Trophoblast cell (in vitro differentiated cells and primary cell): ENCODE measurements at regions not wholly inside any gene's neighbourhood (a gene's known extent, or its start where the extent isn't known, plus 50 kb on each side); places are given as distances from the start of the nearest gene placed in this dataset.

Experiments
- DNase-seq, 2 donors: peaks; one replicate each; pipeline ENCODE4 v3.0.0-alpha.2; 2016
- H2AFZ ChIP-seq: 2 replicates; pipeline ENCODE4 v1.6.1; 2013; ENCODE audit warnings: low read length, moderate library complexity, mild to moderate bottlenecking; ENCODE audit not compliant: insufficient read depth, poor library complexity
- H2AK5ac ChIP-seq: 2 replicates; pipeline ENCODE4 v1.6.1; 2013; ENCODE audit warnings: mild to moderate bottlenecking, low read length
- H2BK120ac ChIP-seq: 2 replicates; pipeline ENCODE4 v1.6.1; 2013; ENCODE audit warnings: low read length, mild to moderate bottlenecking, moderate library complexity; ENCODE audit not compliant: insufficient read depth, poor library complexity
- H2BK12ac ChIP-seq: 2 replicates; pipeline ENCODE4 v1.6.1; 2013; ENCODE audit warnings: mild to moderate bottlenecking, low read length, moderate library complexity
- H2BK5ac ChIP-seq: 2 replicates; pipeline ENCODE4 v1.6.1; 2013; ENCODE audit warnings: low read length, low read depth, moderate library complexity, mild to moderate bottlenecking; ENCODE audit not compliant: poor library complexity
- H3K14ac ChIP-seq: 2 replicates; pipeline ENCODE4 v1.6.1; 2013; ENCODE audit warnings: mild to moderate bottlenecking, low read length
- H3K18ac ChIP-seq: 2 replicates; pipeline ENCODE4 v1.6.1; 2013; ENCODE audit warnings: mild to moderate bottlenecking, low read length
- H3K23ac ChIP-seq: 2 replicates; pipeline ENCODE4 v1.6.1; 2013; ENCODE audit warnings: low read length
- H3K27ac ChIP-seq: 2 replicates; pipeline ENCODE4 v1.5.1; 2013; ENCODE audit warnings: low read depth, mild to moderate bottlenecking, inconsistent platforms, low read length, moderate library complexity
- H3K27me3 ChIP-seq: 2 replicates; pipeline ENCODE4 v1.6.1; 2013; ENCODE audit warnings: inconsistent platforms, mild to moderate bottlenecking, low read length, moderate library complexity; ENCODE audit not compliant: insufficient read depth
- H3K36me3 ChIP-seq, 2 experiments: 1 replicate in 1 of 2; 2 replicates in 1 of 2; pipeline ENCODE4 v1.6.1; 2013; ENCODE audit warnings: low read length in 2 of 2, mild to moderate bottlenecking in 2 of 2, moderate library complexity in 1 of 2; ENCODE audit not compliant: insufficient read depth in 2 of 2, control insufficient read depth in 1 of 2
- H3K4ac ChIP-seq: 2 replicates; pipeline ENCODE4 v1.6.1; 2013; ENCODE audit warnings: low read depth, mild to moderate bottlenecking, low read length, moderate library complexity
- H3K4me1 ChIP-seq, 2 experiments: 1 replicate in 1 of 2; 2 replicates in 1 of 2; pipeline ENCODE4 v1.6.1; 2013; ENCODE audit warnings: low read length in 2 of 2, mild to moderate bottlenecking in 2 of 2, moderate library complexity in 1 of 2; ENCODE audit not compliant: insufficient read depth in 2 of 2, control insufficient read depth in 1 of 2
- H3K4me2 ChIP-seq: 2 replicates; pipeline ENCODE4 v1.6.1; 2013; ENCODE audit warnings: inconsistent platforms, mild to moderate bottlenecking, low read length, moderate library complexity
- H3K4me3 ChIP-seq: 2 replicates; pipeline ENCODE4 v1.5.1; 2013; ENCODE audit warnings: mild to moderate bottlenecking, low read depth, low read length, inconsistent platforms
- H3K79me1 ChIP-seq: one replicate; pipeline ENCODE4 v1.6.1; 2013; ENCODE audit warnings: low read length
- H3K79me2 ChIP-seq: 2 replicates; pipeline ENCODE4 v1.6.1; 2013; ENCODE audit warnings: low read length, mild to moderate bottlenecking; ENCODE audit not compliant: control insufficient read depth, insufficient read depth, poor library complexity
- H3K9ac ChIP-seq: 2 replicates; pipeline ENCODE4 v1.6.1; 2013; ENCODE audit warnings: mild to moderate bottlenecking, low read length
- H3K9me3 ChIP-seq: 2 replicates; pipeline ENCODE4 v1.6.1; 2013; ENCODE audit warnings: low read depth, mild to moderate bottlenecking, control low read depth, inconsistent platforms, low read length; ENCODE audit not compliant: insufficient read depth
- H4K12ac ChIP-seq: 2 replicates; pipeline ENCODE4 v1.6.1; 2013; ENCODE audit warnings: low read depth, mild to moderate bottlenecking, low read length, moderate library complexity
- H4K8ac ChIP-seq: 2 replicates; pipeline ENCODE4 v1.6.1; 2013; ENCODE audit warnings: low read depth, mild to moderate bottlenecking, low read length, moderate library complexity
- H4K91ac ChIP-seq: one replicate; pipeline ENCODE4 v1.6.1; 2013; ENCODE audit warnings: low read depth, mild to moderate bottlenecking, low read length, moderate library complexity
- WGBS: extraction: QIAGEN DNeasy Blood & Tissue Kit; methylation state at CpG from one replicate; pipeline ENCODE4 v1.1.7; 2013; ENCODE audit warnings: missing lambda C conversion rate; ENCODE audit not compliant: insufficient read length, insufficient coverage; ENCODE audit errors: extremely low coverage; 5-methylcytosine and 5-hydroxymethylcytosine counted together

DNA sequence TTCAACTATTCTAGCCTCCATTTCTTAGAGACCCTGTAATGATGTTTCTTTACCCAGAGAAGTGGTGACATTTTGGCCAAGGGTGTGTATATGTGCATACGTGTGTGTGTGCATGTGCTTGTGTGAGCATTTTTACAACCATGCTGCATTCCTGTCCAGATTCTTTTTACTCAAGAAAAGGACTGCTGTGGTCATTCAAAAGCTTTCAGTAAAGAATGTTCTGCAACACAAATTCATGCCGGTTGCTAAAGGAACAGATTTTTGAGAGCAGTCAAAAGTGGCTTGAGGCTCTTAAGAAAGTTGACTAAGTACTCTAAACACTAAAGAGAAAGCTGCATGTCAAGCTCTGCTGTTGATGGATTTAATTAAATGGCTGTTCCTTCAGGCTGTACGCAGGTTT is 65.0 kb upstream of the FMR1 start:
- peak overlapping the region; percentile 87 for H3K27ac ChIP-seq

DNA sequence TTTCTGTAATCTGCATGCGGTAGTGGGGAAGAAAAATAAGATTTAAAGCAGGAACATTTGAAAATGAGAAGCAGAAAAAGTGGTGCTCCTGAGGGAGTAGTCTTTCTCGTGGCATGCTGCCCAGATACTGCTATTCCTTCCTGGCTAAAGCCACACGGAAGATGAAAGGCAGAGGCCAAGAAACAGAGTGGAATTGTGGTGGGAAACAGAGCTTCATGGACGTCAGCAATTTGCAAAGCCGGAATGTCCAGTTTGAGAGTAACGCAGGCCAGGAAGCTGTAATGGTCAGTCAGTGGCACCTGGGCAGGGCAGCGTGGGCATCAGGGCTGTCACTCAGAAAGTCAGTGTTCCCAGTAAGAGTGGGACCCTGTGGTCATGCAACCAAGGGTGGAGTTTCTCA is 63.7 kb upstream of the FMR1 start:
- no CpG with 5 or more reads among the region's 7 CpGs for WGBS
- H3K36me3 ChIP-seq = no peaks in the 10 kb centered on the region
- H3K4me1 ChIP-seq = peaks cover 5 to 6% of the 10 kb centered on the region in 2 experiments
- peak overlapping the region; percentile 80 for H2BK120ac ChIP-seq
- peak overlapping the region; percentile 95 for H3K27ac ChIP-seq
- peak; percentile 10 to 60 for DNase-seq
- H4K8ac ChIP-seq = peak overlapping the region; percentile 66
- H2BK5ac ChIP-seq = peak overlapping the region; percentile 83
- H3K4me2 ChIP-seq = peak overlapping the region; percentile 4
- H2AK5ac ChIP-seq = no peak overlapping the region
- peak overlapping the region; percentile 6 for H2BK12ac ChIP-seq
- H3K23ac ChIP-seq = no peak overlapping the region
- H3K18ac ChIP-seq = peak overlapping the region; percentile 2
- H3K4ac ChIP-seq = peak overlapping the region; percentile 64
- H3K14ac ChIP-seq = peak overlapping the region; percentile 8
- H3K27me3 ChIP-seq = no peaks in the 10 kb centered on the region
- H3K79me1 ChIP-seq = peaks cover 10% of the 10 kb centered on the region
- H4K12ac ChIP-seq = no peak overlapping the region
- H3K9me3 ChIP-seq = no peaks in the 10 kb centered on the region
- H3K4me3 ChIP-seq = no peak overlapping the region
- no peaks in the 10 kb centered on the region for H3K79me2 ChIP-seq
- peak overlapping the region; percentile 59 for H4K91ac ChIP-seq
- H3K9ac ChIP-seq = no peak overlapping the region
- no peak overlapping the region for H2AFZ ChIP-seq

More for the DNA sequence above, 65.0 kb upstream of the FMR1 start:
- H3K4ac ChIP-seq = no peak overlapping the region
- peaks cover 5 to 6% of the 10 kb centered on the region in 2 experiments for H3K4me1 ChIP-seq
- no peaks in the 10 kb centered on the region for H3K9me3 ChIP-seq
- no peak overlapping the region for H2AFZ ChIP-seq
- H3K79me1 ChIP-seq = peaks cover 10% of the 10 kb centered on the region
- no peak overlapping the region for H3K23ac ChIP-seq
- H4K8ac ChIP-seq = no peak overlapping the region
- H3K14ac ChIP-seq = no peak overlapping the region
- H3K4me3 ChIP-seq = no peak overlapping the region
- no peaks in the 10 kb centered on the region for H3K36me3 ChIP-seq
- H4K91ac ChIP-seq = no peak overlapping the region
- no peak overlapping the region for H2BK5ac ChIP-seq
- no peaks in the 10 kb centered on the region for H3K27me3 ChIP-seq
- H3K9ac ChIP-seq = no peak overlapping the region
- no peak overlapping the region for H3K18ac ChIP-seq
- no peak overlapping the region for H2AK5ac ChIP-seq
- no peak overlapping the region for H2BK12ac ChIP-seq
- no peak overlapping the region for H2BK120ac ChIP-seq
- no peak overlapping the region for H3K4me2 ChIP-seq
- WGBS = no CpG with 5 or more reads among the region's 3 CpGs
- DNase-seq = peak; percentile 23 to 75
- no peak overlapping the region for H4K12ac ChIP-seq
- no peaks in the 10 kb centered on the region for H3K79me2 ChIP-seq

DNA sequence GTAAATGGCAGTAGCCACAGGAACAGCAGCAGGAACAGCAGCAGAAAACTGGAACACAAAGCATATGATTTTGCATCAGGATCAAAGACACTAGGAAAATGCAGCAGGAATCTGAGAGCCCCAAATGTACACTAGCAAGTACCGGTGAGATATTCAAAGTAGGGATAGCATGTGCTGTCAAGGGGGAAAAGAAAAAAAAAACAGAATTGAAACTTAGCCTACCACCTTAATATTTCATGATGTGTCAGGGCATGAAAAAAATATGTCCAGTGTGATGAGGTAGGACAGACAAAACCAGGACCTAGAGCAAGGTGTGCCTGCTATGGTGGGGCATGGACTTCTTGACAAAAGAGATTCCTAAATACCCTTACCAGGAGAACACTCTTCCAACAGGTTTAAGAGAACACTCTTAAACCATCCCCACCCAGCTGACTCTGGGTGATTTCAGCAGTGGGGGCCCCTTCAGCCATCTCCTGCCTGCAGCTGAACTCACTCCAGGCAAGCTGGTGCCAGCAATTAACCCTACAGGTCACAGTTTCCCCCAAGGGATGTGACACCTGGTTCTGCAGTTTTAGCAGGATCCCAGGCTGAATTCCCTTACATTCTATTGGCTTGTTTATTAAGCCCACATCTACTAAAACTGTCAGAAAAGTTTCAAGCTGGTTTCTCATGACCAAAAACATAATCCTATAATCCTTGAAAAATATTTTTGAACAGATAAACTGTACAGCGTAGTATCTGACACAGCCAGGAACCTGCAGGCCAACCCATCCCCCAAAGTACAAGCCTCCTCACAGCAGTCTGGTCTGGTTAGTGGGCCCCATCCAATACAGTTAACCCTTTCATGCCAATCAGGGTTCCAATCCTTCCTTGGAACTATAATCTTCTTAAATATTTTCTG is 62.9 kb upstream of the FMR1 start:
- WGBS = no CpG with 5 or more reads among the region's 2 CpGs
- H2AFZ ChIP-seq = no peak overlapping the region

DNA sequence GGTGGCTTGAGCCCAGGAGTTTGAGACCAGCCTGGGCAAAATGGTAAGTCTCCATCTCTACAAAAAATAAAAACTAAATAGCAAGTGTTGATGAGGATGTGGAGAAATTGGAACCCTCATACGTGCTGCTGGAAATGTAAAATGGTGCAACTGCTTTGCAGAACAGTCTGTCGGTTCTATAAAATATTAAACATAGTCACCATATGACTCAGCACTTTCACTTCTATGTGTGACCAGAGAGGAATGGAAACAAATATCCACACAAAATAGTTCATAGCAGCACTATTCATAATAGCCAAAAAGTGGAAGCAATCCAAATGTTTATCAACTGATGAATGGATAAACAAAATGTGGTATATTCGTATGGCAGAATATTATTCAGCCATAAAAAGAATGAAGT is 60.8 kb upstream of the FMR1 start:
- peak in 1 of 2 donors; percentile 33 for DNase-seq
- Histone ChIP-seq H2AFZ (no peak overlapping the region), H3K27me3 (no peaks in the 10 kb centered on the region), H4K91ac (no peak overlapping the region), H3K4me3 (no peak overlapping the region), H3K18ac (no peak overlapping the region), H3K23ac (no peak overlapping the region), H3K79me2 (no peaks in the 10 kb centered on the region), H3K36me3 (peaks cover 0 to 2% of the 10 kb centered on the region in 2 experiments), H2BK5ac (no peak overlapping the region), H3K4me1 (peaks cover 5 to 6% of the 10 kb centered on the region in 2 experiments), H3K14ac (no peak overlapping the region), H3K4ac (no peak overlapping the region), H2BK12ac (peak overlapping the region; percentile 49), H3K27ac (no peak overlapping the region), H2AK5ac (no peak overlapping the region), H4K12ac (no peak overlapping the region), H2BK120ac (no peak overlapping the region), H3K4me2 (no peak overlapping the region), H3K79me1 (peaks cover 10% of the 10 kb centered on the region), H3K9me3 (no peaks in the 10 kb centered on the region), H3K9ac (no peak overlapping the region), H4K8ac (no peak overlapping the region)
- no CpG with 5 or more reads among the region's 3 CpGs for WGBS

More for the DNA sequence above, 62.9 kb upstream of the FMR1 start:
- no peak overlapping the region for H4K12ac ChIP-seq
- peak overlapping the region; percentile 83 for H2BK5ac ChIP-seq
- H3K36me3 ChIP-seq = no peaks in the 10 kb centered on the region
- H3K4me2 ChIP-seq = peak overlapping the region; percentile 45
- H4K8ac ChIP-seq = peak overlapping the region; percentile 66
- H3K9ac ChIP-seq = no peak overlapping the region
- peak overlapping the region; percentile 95 for H3K27ac ChIP-seq
- no peak overlapping the region for H3K4me3 ChIP-seq
- H3K18ac ChIP-seq = no peak overlapping the region
- H2AK5ac ChIP-seq = peak overlapping the region; percentile 83
- DNase-seq = no peak
- H3K4me1 ChIP-seq = peaks cover 5 to 6% of the 10 kb centered on the region in 2 experiments
- peak overlapping the region; percentile 64 for H3K4ac ChIP-seq
- H2BK12ac ChIP-seq = peak overlapping the region; percentile 80
- H3K9me3 ChIP-seq = no peaks in the 10 kb centered on the region
- no peaks in the 10 kb centered on the region for H3K79me2 ChIP-seq
- H2BK120ac ChIP-seq = peak overlapping the region; percentile 80
- H3K23ac ChIP-seq = no peak overlapping the region
- no peaks in the 10 kb centered on the region for H3K27me3 ChIP-seq
- H3K14ac ChIP-seq = peak overlapping the region; percentile 8
- peak overlapping the region; percentile 59 for H4K91ac ChIP-seq
- peaks cover 10% of the 10 kb centered on the region for H3K79me1 ChIP-seq
